Fibroblast of skin of right quadriceps (primary cell): ENCODE measurements at regions not wholly inside any gene's neighbourhood (a gene's known extent, or its start where the extent isn't known, plus 50 kb on each side); places are given as distances from the start of the nearest gene placed in this dataset.
A peak's percentile ranks its signal among the peaks of the same experiment; 100 is the strongest.

ENCODE experiments used
- DNase-seq: peaks from one replicate; pipeline ENCODE4 v3.0.0-alpha.2; 2013

DNA sequence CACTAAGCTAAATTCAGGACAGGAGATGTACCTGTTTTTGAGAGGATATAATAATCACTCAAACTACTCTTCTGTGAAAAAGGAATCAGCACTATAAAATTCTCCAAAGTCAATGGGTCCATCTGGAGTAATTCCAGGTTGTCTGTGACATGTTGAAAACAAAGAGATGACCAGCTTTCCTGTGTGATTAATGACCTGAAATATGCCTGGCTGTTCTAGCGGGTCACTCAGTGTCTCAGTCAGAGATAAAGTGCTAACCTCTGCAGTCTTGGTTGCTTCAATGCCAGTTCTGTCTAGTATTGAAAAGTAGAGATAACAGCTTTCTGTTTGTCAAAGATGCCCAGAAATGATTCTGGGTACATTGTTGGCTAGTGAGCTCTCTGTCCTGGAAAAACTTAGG, 722.6 kb upstream of the TENM4 start:
- DNase-seq = no peak

- peak; percentile 72 for DNase-seq
Observed at GRCh38 chr11:80163011-80163410, 722.2 kb upstream of the TENM4 start.

DNA sequence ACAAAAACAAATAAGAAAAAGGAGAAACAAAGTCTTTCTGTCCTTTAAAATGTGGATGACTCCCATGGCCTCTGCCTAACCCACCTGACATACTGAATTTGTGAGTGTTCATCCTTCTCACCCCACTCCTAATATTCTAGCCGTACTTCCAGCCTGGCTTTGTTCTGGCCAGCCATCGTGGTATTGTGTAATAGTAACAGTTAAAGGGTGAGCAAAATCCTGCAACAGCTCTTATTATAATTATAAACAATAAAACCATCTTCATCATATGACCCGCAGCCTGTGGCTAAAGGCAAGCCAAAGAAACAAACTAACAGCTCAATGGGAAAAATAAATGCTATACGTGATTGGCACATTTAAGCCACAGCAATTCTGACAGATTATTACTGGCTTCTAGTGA, 721.6 kb upstream of the TENM4 start:
- DNase-seq = no peak

GRCh38 chr11:80157447-80157846, 716.6 kb upstream of the TENM4 start:
- DNase-seq = no peak

GRCh38 chr11:80156062-80156461, 715.2 kb upstream of the TENM4 start:
- no peak for DNase-seq

- peak; percentile 43 for DNase-seq
Observed at GRCh38 chr11:80155412-80156017, 714.7 kb upstream of the TENM4 start.

DNA sequence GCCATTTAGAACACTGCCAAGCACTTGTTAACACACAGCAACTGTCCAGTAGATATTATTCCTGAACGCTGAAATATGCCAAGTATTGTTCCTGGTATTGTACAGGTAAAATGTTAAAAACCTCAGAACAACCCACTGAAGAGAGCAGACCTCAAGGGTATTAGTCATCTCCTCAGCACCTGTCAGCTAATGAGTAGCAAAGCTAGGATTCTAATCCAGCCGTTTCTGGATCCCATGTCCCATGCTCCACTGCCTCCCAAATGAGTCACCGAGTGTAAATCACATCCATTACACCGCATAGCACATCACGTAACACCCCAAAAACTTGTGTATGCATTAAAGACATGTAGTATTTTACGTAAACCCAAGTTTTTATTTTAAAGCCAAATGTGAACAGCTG, 705.4 kb upstream of the TENM4 start:
- DNase-seq = no peak

GRCh38 chr11:80144897-80145594, 704.2 kb upstream of the TENM4 start:
- no peak for DNase-seq

GRCh38 chr11:80136991-80137390, 696.2 kb upstream of the TENM4 start:
- peak; percentile 32 for DNase-seq

GRCh38 chr11:80129396-80129795, 688.6 kb upstream of the TENM4 start:
- DNase-seq = no peak

DNA sequence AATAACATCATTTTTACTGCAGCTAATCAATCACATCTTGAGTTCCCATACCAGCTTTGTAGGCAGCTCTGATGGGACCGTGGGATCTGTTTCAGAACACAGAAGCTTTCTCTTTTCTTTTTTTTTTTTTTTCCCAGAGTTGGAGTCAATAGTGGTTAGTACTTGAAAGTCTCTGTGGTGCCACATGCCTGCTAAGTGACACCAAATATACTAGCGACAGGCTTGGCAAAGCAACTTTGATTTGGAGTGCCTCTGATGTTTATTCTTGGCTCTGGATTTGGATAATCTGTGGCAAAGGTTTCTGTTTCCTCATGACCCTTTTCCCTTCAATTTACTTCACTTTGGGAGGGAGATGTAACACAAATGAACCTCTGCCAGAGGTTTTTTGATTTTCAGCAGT, 681.4 kb upstream of the TENM4 start:
- DNase-seq = no peak

DNA sequence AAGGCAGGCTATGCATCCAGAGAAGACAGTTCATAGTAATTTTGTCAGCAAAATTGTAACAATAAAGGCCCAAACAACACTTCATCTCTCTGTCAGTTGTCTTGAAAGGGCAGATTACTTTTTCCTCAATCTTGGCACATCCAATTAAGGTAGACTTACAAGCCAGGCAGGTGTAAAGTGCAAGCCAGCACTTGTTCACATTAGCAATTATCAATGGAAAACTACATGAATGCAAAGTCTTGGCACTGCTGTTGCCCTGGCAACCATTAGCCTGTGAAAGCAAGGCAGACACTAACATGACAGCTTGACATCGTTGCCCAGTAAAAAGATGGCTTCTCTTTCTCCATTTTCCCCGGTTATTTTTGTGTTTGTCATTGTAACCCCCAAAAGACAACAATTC, 677.2 kb upstream of the TENM4 start:
- DNase-seq = no peak

DNA sequence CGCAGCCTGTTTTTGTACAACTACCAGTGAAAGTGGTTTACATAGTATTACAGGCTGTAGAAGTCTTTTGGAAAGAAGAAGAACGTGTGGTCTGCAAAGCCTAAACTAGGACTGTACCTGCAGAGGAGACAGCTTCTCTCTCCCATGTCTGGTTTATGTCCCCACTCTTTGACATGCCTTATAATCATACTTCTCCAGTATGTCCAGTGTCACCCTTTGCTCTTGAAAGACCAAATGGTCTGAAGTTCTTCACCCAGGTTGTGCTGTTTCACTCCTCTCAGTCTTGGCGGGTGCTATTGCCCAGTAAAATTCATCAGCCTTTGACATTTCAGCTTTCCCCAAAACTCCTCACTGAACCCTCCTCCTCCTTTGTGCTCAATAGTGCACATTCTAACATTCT, 676.0 kb upstream of the TENM4 start:
- no peak for DNase-seq

DNA sequence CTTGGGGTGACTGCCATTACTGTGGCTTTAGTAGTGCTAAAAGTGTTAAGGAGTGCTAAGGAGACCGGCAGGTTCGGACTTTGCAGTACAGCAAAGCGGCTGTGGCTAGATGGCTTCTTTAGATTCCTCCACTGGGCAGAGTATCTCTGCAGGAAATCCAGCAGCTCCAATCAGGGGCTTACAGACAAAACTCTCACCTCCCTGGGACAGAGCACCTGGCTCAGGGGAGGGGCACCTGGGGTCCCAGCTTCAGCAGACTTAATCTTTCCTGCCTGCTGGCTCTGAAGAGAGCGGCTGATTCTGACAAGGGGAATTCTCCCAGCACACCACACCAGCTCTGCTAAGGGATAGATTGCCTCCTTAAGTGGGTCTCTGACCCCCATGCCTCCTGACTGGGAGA, 668.8 kb upstream of the TENM4 start:
- DNase-seq = no peak

- no peak for DNase-seq
Observed at GRCh38 chr11:80109031-80109430, 668.2 kb upstream of the TENM4 start.

- no peak for DNase-seq
Observed at GRCh38 chr11:80107415-80107814, 666.6 kb upstream of the TENM4 start.

GRCh38 chr11:80104191-80104590, 663.4 kb upstream of the TENM4 start:
- peak; percentile 37 for DNase-seq

GRCh38 chr11:80103142-80103859, 662.5 kb upstream of the TENM4 start:
- peak; percentile 97 for DNase-seq

- DNase-seq = no peak
Observed at GRCh38 chr11:80097146-80097545, 656.3 kb upstream of the TENM4 start.

- peak; percentile 92 for DNase-seq
Observed at GRCh38 chr11:80096736-80097135, 655.9 kb upstream of the TENM4 start.

DNA sequence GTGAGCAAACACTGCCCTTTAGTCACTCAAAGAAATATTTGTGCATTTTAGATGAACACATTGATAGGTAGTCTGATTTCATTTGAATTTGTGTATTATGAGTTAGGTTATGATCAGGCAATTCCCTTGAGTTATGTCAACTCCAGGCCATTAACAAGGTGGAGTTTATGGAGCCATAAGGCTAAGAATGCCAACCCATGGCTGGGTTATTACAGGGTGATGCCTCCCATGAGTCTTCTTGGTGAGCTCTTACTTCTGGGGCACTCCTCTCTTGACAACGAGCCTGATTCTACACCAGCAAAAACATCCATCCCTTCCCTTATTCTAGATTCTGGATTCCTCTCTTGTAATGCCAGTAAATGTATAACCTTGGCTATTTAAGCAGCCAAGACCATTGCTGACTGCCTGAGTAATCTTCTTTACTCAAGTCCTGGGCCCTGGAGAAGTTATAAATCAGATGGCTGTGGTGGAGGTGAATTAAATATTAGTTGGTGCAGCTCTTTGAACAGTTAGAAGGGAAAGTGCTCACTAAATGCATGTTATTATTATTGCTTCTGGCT, 645.7 kb upstream of the TENM4 start:
- no peak for DNase-seq

DNA sequence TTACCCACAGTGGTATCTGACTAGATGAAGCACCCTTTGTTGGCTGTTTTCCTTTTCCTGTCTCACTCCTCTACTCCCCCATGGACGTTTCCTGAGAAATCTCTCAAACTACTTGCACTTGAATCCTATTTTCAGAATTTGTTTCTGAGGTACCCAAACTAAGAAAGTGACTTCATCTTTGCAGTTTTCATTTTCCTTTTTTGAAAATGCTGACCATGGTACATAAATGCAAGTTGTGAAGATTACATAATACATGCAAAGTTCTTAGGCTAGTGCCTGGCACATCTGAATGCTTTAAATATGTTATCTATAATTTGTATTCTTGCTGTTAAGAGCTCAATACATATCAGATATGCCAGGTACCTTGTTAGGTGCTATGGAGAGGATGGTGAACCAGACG, 644.7 kb upstream of the TENM4 start:
- no peak for DNase-seq

GRCh38 chr11:80084608-80085007, 643.8 kb upstream of the TENM4 start:
- DNase-seq = no peak

- DNase-seq = no peak
Observed at GRCh38 chr11:80083531-80083951, 642.7 kb upstream of the TENM4 start.
